Liver (tissue), 7 donors: ENCODE measurements at regions not wholly inside any gene's neighbourhood (a gene's known extent, or its start where the extent isn't known, plus 50 kb on each side); places are given as distances from the start of the nearest gene placed in this dataset.
A peak's percentile ranks its signal among the peaks of the same experiment; 100 is the strongest.
"Not testable (repeated sequence)": the region's sequence is repeated elsewhere in the genome, so short reads cannot be mapped to it uniquely, and the experiment has no call there.

ENCODE experiments used
- DNase-seq: peaks from one replicate; pipeline ENCODE4 v3.0.0-alpha.2; 2017; ENCODE audit warnings: low spot score
- H3K27ac ChIP-seq, 2 donors: one replicate each; pipeline ENCODE4 v1.7.0; 2013; ENCODE audit warnings: inconsistent platforms in 2 of 2, low read length in 2 of 2, control low read depth in 1 of 2, low read depth in 1 of 2, mild to moderate bottlenecking in 1 of 2
- H3K27me3 ChIP-seq, 4 donors: one replicate each; pipeline versions ENCODE4 v1.6.1 to v1.7.0; 2013; ENCODE audit warnings: low read length in 3 of 4, inconsistent platforms in 1 of 4, mild to moderate bottlenecking in 1 of 4, moderate library complexity in 1 of 4; ENCODE audit not compliant: control insufficient read depth in 4 of 4, insufficient read depth in 4 of 4
- H3K36me3 ChIP-seq, 4 donors: one replicate each; pipeline versions ENCODE4 v1.6.1 to v1.7.0; 2013; ENCODE audit warnings: low read length in 3 of 4, mild to moderate bottlenecking in 3 of 4, low read depth in 1 of 4, moderate library complexity in 1 of 4; ENCODE audit not compliant: control insufficient read depth in 4 of 4, insufficient read depth in 3 of 4
- H3K4me1 ChIP-seq, 4 donors: one replicate each; pipeline versions ENCODE4 v1.6.1 to v1.7.0; 2013; ENCODE audit warnings: low read length in 3 of 4, mild to moderate bottlenecking in 3 of 4, moderate library complexity in 1 of 4; ENCODE audit not compliant: control insufficient read depth in 4 of 4, insufficient read depth in 4 of 4
- H3K4me3 ChIP-seq, 3 donors: one replicate each; pipeline versions ENCODE4 v1.6.1 to v1.7.0; 2013; ENCODE audit warnings: low read length in 3 of 3, control low read depth in 1 of 3, low read depth in 1 of 3, mild to moderate bottlenecking in 1 of 3
- H3K9ac ChIP-seq, 2 donors: one replicate each; pipeline ENCODE4 v1.7.0; 2013; ENCODE audit warnings: low read length in 2 of 2, mild to moderate bottlenecking in 2 of 2, moderate library complexity in 2 of 2, control low read depth in 1 of 2, low read depth in 1 of 2
- H3K9me3 ChIP-seq, 4 donors: one replicate each; pipeline versions ENCODE4 v1.6.1 to v1.7.0; 2013; ENCODE audit warnings: low read length in 3 of 4; ENCODE audit not compliant: control insufficient read depth in 4 of 4
- EGR1 ChIP-seq, 2 donors: IDR thresholded peaks; 2 replicates each; pipeline ENCODE4 v1.6.1; 2016 to 2018; ENCODE audit warnings: antibody characterized with exemption in 2 of 2, low read depth in 2 of 2
- GABPA ChIP-seq, 2 donors: IDR thresholded peaks in 1 of 2; conservative IDR thresholded peaks in 1 of 2; 2 replicates each; pipeline ENCODE4 v1.6.1; 2016; ENCODE audit warnings: antibody characterized with exemption in 2 of 2, mild to moderate bottlenecking in 1 of 2, moderate library complexity in 1 of 2
- HNF4A ChIP-seq, 2 donors: conservative IDR thresholded peaks; 2 replicates each; pipeline ENCODE4 v1.6.1; 2016; ENCODE audit warnings: antibody characterized with exemption in 2 of 2, mild to moderate bottlenecking in 2 of 2
- HNF4G ChIP-seq: IDR thresholded peaks from 2 replicates; pipeline ENCODE4 v1.6.1; 2016; ENCODE audit warnings: antibody characterized with exemption
- JUND ChIP-seq, 2 donors: IDR thresholded peaks; 2 replicates each; pipeline ENCODE4 v1.6.1; 2016; ENCODE audit warnings: antibody characterized with exemption in 2 of 2
- MAX ChIP-seq: IDR thresholded peaks from 2 replicates; pipeline ENCODE4 v1.6.1; 2016; ENCODE audit warnings: antibody characterized with exemption
- RAD21 ChIP-seq, 2 donors: IDR thresholded peaks; 2 replicates each; pipeline ENCODE4 v1.6.1; 2016; ENCODE audit warnings: antibody characterized with exemption in 2 of 2, mild to moderate bottlenecking in 2 of 2
- RXRA ChIP-seq, 2 donors: IDR thresholded peaks; 2 replicates each; pipeline ENCODE4 v1.6.1; 2017 to 2018; ENCODE audit warnings: antibody characterized with exemption in 2 of 2, mild to moderate bottlenecking in 1 of 2
- SP1 ChIP-seq: IDR thresholded peaks from 2 replicates; pipeline ENCODE4 v1.6.1; 2018; ENCODE audit warnings: antibody characterized with exemption, mild to moderate bottlenecking
- TAF1 ChIP-seq: conservative IDR thresholded peaks from 2 replicates; pipeline ENCODE4 v1.6.1; 2016; ENCODE audit warnings: antibody characterized with exemption, mild to moderate bottlenecking
- WGBS: extraction: QIAGEN DNeasy Blood & Tissue Kit; methylation state at CpG from one replicate; pipeline ENCODE4 v1.1.7; 2013; 5-methylcytosine and 5-hydroxymethylcytosine counted together
- TF ChIP-seq, protein P1 (sequence below): IDR thresholded peaks from 2 replicates; pipeline ENCODE4 v1.6.1; 2016; ENCODE audit warnings: antibody characterized with exemption, mild to moderate bottlenecking
- donor health status: healthy.
- donor health status: healthy.
- donor health status: healthy.
- donor health status: healthy.

GRCh38 chr5:36782612-36783011, 94.0 kb upstream of the NIPBL start:
- WGBS = 92% methylated on average over 26 of the region's 26 CpGs
- not testable (repeated sequence) for H3K36me3 ChIP-seq, H3K27me3 ChIP-seq, DNase-seq, H3K9ac ChIP-seq, H3K4me3 ChIP-seq, H3K4me1 ChIP-seq, H3K9me3 ChIP-seq, H3K27ac ChIP-seq

DNA sequence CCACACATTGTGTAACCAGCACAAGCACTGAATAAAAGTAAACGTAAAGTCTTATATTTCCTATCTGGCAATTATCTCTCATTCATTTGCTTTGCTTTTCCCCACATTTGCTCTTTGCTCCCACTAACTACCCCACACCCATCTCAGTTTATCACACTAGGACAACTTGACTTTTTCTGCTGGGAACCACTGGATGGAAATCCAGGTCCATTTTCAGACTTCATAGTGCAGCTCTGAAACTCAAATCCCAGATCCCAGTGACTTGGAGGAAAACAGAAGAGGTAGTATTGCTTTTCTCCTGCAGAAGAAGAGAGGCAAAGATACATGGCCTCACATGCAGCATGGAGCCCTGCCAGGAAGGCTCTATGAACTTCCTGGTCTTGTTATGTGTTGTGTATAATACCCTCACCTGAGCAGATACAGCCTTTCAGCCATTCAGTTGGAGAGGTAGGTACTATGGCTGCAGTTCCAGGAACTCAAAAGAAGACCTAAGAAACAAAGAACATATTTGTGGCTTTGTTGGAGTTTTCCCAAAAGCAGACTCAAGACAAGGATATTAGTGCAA, 90.0 kb upstream of the NIPBL start:
- Histone ChIP-seq H3K4me1 (peaks cover 2 to 22% (median 12%) of the 10 kb centered on the region in 4 donors), H3K4me3 (no peak overlapping the region), H3K9ac (no peak overlapping the region), H3K36me3 (no peaks in the 10 kb centered on the region), H3K9me3 (no peaks in the 10 kb centered on the region), H3K27ac (no peak overlapping the region), H3K27me3 (no peaks in the 10 kb centered on the region)
- no peak for DNase-seq
- WGBS = 42% methylated on average over 1 of the region's 1 CpG
- TF ChIP-seq HNF4G = peak; percentile 12
- TF ChIP-seq EGR1 (IDR thresholded peaks at IDR 0.05; ENCODE audit: low read depth in 2 of 2) = no peak
- TF ChIP-seq RXRA (IDR thresholded peaks at IDR 0.05) = peak in 1 of 2 donors; percentile 10
- peak; percentile 32 to 46 for TF ChIP-seq HNF4A (conservative IDR thresholded peaks at IDR 0.05)
- TF ChIP-seq MAX = no peak

GRCh38 chr5:36787365-36788093, 89.0 kb upstream of the NIPBL start:
- H3K27ac ChIP-seq = no peak overlapping the region
- 58% methylated on average over 8 of the region's 8 CpGs for WGBS
- no peak overlapping the region for H3K9ac ChIP-seq
- peaks cover 2 to 22% (median 12%) of the 10 kb centered on the region in 4 donors for H3K4me1 ChIP-seq
- no peaks in the 10 kb centered on the region for H3K36me3 ChIP-seq
- H3K9me3 ChIP-seq = no peaks in the 10 kb centered on the region
- TF ChIP-seq HNF4G = no peak
- peak; percentile 38 to 51 for TF ChIP-seq HNF4A (conservative IDR thresholded peaks at IDR 0.05)
- TF ChIP-seq RXRA (IDR thresholded peaks at IDR 0.05) = peak in 1 of 2 donors; percentile 25
- no peaks in the 10 kb centered on the region for H3K27me3 ChIP-seq
- DNase-seq = no peak
- no peak overlapping the region for H3K4me3 ChIP-seq

DNA sequence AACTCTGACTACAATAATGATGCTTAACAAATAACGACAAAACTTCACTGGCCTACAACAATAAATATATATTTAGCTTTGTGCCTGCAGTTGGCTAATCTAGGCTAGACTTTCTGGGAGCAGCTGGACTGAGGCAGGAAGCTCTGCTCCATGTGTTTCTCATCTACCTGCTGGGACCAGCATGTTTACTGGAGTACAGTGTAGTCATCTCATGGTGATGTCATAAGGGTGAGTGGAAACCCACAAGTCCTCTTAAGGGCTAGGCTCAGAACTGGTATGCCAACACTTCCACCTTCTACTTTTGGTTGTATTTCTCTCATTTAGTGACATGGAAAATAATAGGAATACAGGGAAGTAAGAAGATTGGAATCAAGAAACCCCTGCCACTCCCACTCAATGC, 85.7 kb upstream of the NIPBL start:
- DNase-seq = no peak
- no peak overlapping the region for H3K27ac ChIP-seq
- H3K9ac ChIP-seq = no peak overlapping the region
- H3K9me3 ChIP-seq = no peaks in the 10 kb centered on the region
- TF ChIP-seq RXRA (IDR thresholded peaks at IDR 0.05) = no peak
- TF ChIP-seq TAF1 = no peak
- TF ChIP-seq JUND (IDR thresholded peaks at IDR 0.05) = no peak
- no peak for TF ChIP-seq RAD21 (IDR thresholded peaks at IDR 0.05)
- TF ChIP-seq SP1 = no peak
- TF ChIP-seq, protein P1, sequence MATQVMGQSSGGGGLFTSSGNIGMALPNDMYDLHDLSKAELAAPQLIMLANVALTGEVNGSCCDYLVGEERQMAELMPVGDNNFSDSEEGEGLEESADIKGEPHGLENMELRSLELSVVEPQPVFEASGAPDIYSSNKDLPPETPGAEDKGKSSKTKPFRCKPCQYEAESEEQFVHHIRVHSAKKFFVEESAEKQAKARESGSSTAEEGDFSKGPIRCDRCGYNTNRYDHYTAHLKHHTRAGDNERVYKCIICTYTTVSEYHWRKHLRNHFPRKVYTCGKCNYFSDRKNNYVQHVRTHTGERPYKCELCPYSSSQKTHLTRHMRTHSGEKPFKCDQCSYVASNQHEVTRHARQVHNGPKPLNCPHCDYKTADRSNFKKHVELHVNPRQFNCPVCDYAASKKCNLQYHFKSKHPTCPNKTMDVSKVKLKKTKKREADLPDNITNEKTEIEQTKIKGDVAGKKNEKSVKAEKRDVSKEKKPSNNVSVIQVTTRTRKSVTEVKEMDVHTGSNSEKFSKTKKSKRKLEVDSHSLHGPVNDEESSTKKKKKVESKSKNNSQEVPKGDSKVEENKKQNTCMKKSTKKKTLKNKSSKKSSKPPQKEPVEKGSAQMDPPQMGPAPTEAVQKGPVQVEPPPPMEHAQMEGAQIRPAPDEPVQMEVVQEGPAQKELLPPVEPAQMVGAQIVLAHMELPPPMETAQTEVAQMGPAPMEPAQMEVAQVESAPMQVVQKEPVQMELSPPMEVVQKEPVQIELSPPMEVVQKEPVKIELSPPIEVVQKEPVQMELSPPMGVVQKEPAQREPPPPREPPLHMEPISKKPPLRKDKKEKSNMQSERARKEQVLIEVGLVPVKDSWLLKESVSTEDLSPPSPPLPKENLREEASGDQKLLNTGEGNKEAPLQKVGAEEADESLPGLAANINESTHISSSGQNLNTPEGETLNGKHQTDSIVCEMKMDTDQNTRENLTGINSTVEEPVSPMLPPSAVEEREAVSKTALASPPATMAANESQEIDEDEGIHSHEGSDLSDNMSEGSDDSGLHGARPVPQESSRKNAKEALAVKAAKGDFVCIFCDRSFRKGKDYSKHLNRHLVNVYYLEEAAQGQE = no peak
- no peak for TF ChIP-seq EGR1 (IDR thresholded peaks at IDR 0.05; ENCODE audit: low read depth in 2 of 2)
- TF ChIP-seq GABPA (IDR thresholded peaks at IDR 0.05 in 1 of 2, conservative IDR thresholded peaks at IDR 0.05 in 1 of 2) = no peak
- WGBS = 93% methylated on average over 1 of the region's 1 CpG
- H3K27me3 ChIP-seq = no peaks in the 10 kb centered on the region
- peaks cover 2 to 22% (median 12%) of the 10 kb centered on the region in 4 donors for H3K4me1 ChIP-seq
- H3K36me3 ChIP-seq = no peaks in the 10 kb centered on the region
- H3K4me3 ChIP-seq = no peak overlapping the region
